Osteocyte (in vitro differentiated cells): ENCODE measurements at regions not wholly inside any gene's neighbourhood (a gene's known extent, or its start where the extent isn't known, plus 50 kb on each side); places are given as distances from the start of the nearest gene placed in this dataset.

Experiments used
- DNase-seq: peaks from one replicate; pipeline ENCODE4 v3.0.0; 2021; ENCODE audit warnings: mixed read lengths; ENCODE audit not compliant: unreplicated experiment; ENCODE audit errors: extremely low spot score
- H3K27ac Mint-ChIP-seq: one replicate; pipeline ENCODE4 v1.8.0; 2021; ENCODE audit warnings: mild to moderate bottlenecking, mixed read lengths; ENCODE audit not compliant: unreplicated experiment
- H3K27me3 Mint-ChIP-seq: one replicate; pipeline ENCODE4 v1.8.0; 2021; ENCODE audit warnings: mixed read lengths; ENCODE audit not compliant: unreplicated experiment
- H3K36me3 Mint-ChIP-seq: one replicate; pipeline ENCODE4 v1.8.0; 2021; ENCODE audit warnings: mixed read lengths; ENCODE audit not compliant: unreplicated experiment
- H3K4me1 Mint-ChIP-seq: one replicate; pipeline ENCODE4 v1.8.0; 2021; ENCODE audit warnings: mixed read lengths; ENCODE audit not compliant: unreplicated experiment
- H3K4me3 Mint-ChIP-seq: one replicate; pipeline ENCODE4 v1.8.0; 2021; ENCODE audit warnings: mild to moderate bottlenecking, moderate library complexity, mixed read lengths; ENCODE audit not compliant: unreplicated experiment
- H3K9me3 Mint-ChIP-seq: one replicate; pipeline ENCODE4 v1.8.0; 2021; ENCODE audit warnings: mixed read lengths; ENCODE audit not compliant: unreplicated experiment
- CTCF ChIP-seq: fragments of 200-600 bp; sonication (generic); IDR thresholded peaks from 2 replicates; pipeline ENCODE4 v1.5.0; 2021; ENCODE audit warnings: antibody characterized with exemption, mild to moderate bottlenecking, moderate library complexity

- H3K27me3 Mint-ChIP-seq = no peaks in the 10 kb centered on the region
- no peaks in the 10 kb centered on the region for H3K4me1 Mint-ChIP-seq
- H3K9me3 Mint-ChIP-seq = peaks cover 46% of the 10 kb centered on the region
- TF ChIP-seq CTCF = no peak
- no peak overlapping the region for H3K27ac Mint-ChIP-seq
- no peak for DNase-seq
- H3K36me3 Mint-ChIP-seq = no peaks in the 10 kb centered on the region
- H3K4me3 Mint-ChIP-seq = no peak overlapping the region
Measured at GRCh38 chr1:14090062-14090461, 390.1 kb downstream of the PRDM2 start.

GRCh38 chr1:14090531-14090930 is 390.5 kb downstream of the PRDM2 start:
- no peak for TF ChIP-seq CTCF
- H3K36me3 Mint-ChIP-seq = no peaks in the 10 kb centered on the region
- no peaks in the 10 kb centered on the region for H3K4me1 Mint-ChIP-seq
- H3K27me3 Mint-ChIP-seq = no peaks in the 10 kb centered on the region
- H3K4me3 Mint-ChIP-seq = no peak overlapping the region
- DNase-seq = peak; percentile 51
- no peak overlapping the region for H3K27ac Mint-ChIP-seq
- peaks cover 46% of the 10 kb centered on the region for H3K9me3 Mint-ChIP-seq

- H3K4me3 Mint-ChIP-seq = no peak overlapping the region
- TF ChIP-seq CTCF = peak; percentile 28
- H3K4me1 Mint-ChIP-seq = no peaks in the 10 kb centered on the region
- no peaks in the 10 kb centered on the region for H3K27me3 Mint-ChIP-seq
- no peaks in the 10 kb centered on the region for H3K36me3 Mint-ChIP-seq
- peak; percentile 32 for DNase-seq
- peaks cover 20% of the 10 kb centered on the region for H3K9me3 Mint-ChIP-seq
- H3K27ac Mint-ChIP-seq = no peak overlapping the region
Measured at GRCh38 chr1:14094611-14095400, 394.8 kb downstream of the PRDM2 start.

GRCh38 chr1:14098294-14098913 is 398.4 kb downstream of the PRDM2 start:
- Mint-ChIP-seq H3K36me3 (no peaks in the 10 kb centered on the region), H3K4me3 (no peak overlapping the region), H3K27me3 (no peaks in the 10 kb centered on the region), H3K27ac (no peak overlapping the region), H3K4me1 (no peaks in the 10 kb centered on the region), H3K9me3 (peaks cover 13% of the 10 kb centered on the region)
- DNase-seq = peak; percentile 19
- no peak for TF ChIP-seq CTCF

DNA sequence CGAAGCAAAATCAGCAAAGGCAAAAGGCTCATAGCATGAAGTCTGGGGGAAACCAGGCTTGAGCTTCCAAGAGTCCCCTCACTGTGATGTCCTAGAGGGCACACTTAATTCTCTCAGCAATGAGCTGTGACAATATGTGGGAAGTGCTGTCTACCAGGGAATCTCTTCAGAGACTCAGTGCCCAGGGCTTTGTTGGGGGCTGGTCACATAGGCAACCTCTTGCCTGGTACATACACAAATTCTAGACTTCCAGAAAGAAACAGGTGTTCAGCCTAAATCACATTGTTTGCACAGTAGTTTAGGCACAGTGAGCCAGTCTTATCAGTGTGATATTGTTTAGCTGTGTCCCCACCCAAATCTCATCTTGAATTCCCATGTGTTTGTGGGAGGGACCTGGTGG is 400.5 kb downstream of the PRDM2 start:
- no peaks in the 10 kb centered on the region for H3K36me3 Mint-ChIP-seq
- H3K27me3 Mint-ChIP-seq = no peaks in the 10 kb centered on the region
- H3K4me1 Mint-ChIP-seq = no peaks in the 10 kb centered on the region
- no peak for DNase-seq
- no peak overlapping the region for H3K4me3 Mint-ChIP-seq
- H3K27ac Mint-ChIP-seq = no peak overlapping the region
- H3K9me3 Mint-ChIP-seq = peaks cover 22% of the 10 kb centered on the region
- no peak for TF ChIP-seq CTCF
